HG03280 (cell line): ENCODE measurements at regions not wholly inside any gene's neighbourhood (a gene's known extent, or its start where the extent isn't known, plus 50 kb on each side); places are given as distances from the start of the nearest gene placed in this dataset.

Experiments used
- ATAC-seq: cut with Tn5 transposase; IDR thresholded peaks from one replicate; pipeline ENCODE4 v1.9.1; 2021; ENCODE audit warnings: mild to moderate bottlenecking, moderate library complexity; ENCODE audit not compliant: unreplicated experiment

DNA sequence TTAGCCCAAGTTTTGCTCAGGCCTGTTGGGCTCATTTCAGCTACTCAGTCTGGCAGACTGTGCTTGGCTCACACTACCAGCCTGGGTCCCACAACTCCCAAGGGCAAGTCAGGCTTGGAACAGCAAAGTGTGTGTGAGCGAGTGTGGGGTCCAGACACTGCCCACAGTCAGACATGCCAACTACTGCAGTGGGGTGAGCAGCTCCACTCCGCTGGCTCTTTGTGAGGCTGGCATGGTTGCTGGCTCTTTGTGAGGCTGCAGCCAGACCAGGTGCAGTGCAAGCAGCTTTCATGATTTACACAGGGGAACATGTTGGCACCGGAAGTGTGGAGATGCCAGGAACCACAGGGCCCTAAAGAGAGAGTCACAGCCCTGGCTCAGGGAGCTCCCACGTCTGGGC is 606.7 kb upstream of the FAM174A start:
- no peak for ATAC-seq

DNA sequence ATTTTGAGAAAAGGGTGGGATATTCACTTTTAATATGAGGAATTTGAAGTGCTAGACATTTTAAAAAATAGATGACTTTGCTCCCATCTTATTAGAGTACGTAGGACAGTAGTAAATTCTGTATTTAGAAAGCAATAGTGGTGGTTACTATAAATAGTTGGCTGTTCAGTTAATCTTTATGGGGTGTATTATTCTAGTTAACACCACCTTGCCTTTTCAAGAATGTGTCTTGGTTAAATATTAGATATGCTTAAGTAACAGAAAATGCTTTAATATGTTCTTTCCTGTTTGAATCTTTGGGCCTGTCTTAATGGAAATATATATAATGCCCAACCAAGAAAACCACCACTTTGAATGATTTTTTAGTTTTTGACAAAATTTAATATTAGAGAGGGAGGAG is 608.7 kb upstream of the FAM174A start:
- ATAC-seq, result no peak

DNA sequence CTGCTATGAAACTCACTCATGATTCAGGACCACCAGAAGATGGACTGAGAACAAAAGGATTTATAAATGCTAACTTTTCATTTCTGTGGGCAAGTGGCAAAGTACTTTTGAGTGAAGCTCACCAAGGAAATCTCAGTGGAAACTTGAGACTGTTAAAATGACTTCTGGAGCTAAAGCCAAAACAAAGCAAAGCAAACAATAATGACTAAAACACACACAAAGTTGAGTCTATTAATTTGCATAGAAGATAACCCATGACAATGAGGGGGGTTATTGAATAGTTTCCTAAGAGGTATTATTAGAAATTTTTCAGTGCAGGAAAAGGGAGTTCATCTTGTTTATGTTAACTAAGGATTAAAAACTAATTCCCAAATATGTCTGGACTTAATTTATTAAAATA is 612.8 kb upstream of the FAM174A start:
- no peak for ATAC-seq

DNA sequence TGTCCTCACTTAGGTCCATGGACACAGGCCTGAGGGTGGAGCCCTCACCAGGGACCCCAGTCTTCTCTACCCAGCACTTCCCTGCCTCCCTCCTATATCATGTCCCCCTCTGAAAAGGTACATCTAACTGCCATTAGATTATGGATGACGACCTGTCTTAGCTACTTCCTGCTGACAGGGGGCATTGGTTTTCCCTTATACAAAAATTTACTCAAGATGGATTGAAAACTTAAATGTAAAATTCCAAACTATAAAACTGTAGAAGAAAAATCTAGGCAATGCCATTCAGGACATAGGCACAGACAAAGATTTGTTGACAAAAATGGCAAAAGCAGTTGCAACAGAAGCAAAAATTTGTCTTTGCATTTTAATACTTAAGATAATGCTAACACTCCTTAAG is 623.2 kb upstream of the FAM174A start:
- ATAC-seq, result no peak

DNA sequence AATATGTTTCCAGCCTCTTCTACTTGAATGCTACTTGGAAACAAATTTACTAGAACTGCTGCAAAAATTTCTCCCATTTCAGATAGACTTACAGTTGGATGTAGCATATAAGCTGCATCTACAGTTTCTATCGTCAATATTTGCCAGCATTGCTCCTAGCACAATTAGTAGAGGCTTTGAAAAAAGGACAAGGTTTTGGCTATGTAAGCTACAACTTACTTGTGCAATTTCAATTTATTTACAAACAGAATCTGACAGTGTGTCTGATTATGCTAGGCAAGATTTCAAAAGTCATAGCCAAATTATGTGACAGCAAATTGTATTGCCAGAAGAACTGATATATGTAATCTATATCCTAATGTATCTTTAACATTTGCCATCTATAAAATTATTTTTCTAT is 628.4 kb upstream of the FAM174A start:
- ATAC-seq, result no peak

DNA sequence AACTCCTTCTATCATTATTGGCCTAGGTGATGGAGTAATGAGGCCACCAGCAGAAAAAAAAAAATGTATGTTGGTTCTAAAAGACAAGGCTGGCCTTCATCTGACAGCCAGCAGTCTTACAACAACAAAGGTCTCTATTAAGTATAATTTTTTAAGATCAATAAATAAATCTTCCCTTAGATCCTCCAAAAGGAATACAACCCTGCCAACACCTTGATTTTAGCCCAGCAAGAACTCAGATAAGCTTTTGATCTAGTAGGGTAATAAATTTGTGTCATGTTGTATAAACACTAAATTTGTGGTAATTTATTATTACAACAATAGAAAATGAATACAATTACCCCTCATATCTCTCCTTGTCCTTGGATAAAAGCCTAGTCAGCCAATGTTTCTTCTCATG is 633.2 kb upstream of the FAM174A start:
- no peak for ATAC-seq

DNA sequence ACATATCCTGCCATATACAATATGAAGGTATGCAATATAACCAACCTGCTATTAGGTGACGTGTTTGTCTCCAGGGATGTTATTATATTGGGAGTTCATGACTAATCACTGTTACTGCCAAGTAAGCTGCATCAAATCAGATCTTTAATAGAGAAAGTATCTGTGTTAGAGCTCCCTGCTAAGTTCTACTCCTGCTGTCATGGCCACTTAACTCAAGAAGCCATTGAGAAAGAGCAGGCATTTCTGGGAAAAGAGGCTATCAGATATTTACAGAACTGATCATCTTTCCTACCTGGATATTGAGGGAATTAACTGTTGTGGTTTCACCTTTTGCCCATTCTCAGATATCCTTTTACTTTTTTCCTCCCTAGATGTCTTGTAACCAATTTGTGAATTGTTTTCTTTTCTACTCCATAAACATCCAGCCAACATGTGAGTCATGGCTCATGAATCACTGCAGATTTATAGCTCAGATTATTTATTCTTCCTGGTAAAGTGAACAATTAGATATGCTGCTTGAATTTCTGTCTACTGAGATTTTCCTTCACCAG is 634.8 kb upstream of the FAM174A start:
- ATAC-seq, result no peak

DNA sequence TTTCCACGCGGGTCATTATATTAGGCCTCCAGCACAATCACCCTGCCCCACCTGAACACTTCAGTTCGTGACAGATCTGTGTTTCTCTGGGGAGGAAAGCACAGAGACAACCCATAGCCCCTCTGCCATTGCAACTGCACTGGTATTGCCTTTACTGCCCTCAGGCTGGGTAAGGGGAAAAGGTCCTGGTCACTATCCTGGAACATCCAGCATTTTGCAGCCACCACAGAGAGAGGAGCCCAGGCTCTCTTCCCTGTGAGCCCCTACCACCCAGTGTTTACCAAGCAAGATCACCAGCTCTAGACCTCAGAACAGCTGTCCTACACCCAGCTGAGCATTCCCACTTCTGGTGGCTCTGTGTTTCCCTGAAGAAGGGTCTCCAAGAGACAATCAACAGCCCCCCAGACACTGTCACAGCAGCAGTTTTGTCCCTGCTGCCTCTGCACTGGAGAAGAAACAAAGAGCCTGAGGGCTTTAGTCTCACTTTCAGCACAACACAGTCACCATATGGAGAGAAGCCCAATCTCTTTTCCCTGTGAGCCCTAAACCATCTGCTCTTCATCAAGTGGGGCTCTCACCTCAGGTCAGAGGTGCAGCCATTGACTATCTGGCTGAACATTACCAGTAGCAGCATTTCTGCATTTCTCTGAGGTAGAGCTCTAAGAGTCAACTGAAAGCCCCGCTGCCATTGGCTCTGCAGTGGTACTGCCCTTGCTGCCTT is 655.2 kb upstream of the FAM174A start:
- ATAC-seq, result no peak

DNA sequence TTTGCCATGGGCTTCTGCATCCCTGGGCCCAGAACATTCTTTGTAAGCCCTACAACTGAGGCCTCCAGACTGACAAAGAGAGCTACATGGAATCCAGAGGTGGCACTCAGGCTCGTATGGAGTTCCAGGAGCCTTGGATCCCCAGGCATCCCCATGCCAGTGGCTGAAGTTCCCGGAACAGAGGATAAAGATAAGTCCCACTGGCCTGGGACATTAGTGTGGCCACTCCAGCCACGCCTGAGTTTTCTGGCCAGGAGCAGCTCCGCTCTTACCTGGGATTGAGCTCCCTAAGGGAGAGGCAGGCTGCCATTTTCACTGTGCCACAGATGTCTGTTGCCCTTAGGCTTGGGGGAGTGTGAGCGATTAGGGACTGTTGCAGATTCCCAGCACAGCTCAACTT is 656.3 kb upstream of the FAM174A start:
- ATAC-seq, result no peak

DNA sequence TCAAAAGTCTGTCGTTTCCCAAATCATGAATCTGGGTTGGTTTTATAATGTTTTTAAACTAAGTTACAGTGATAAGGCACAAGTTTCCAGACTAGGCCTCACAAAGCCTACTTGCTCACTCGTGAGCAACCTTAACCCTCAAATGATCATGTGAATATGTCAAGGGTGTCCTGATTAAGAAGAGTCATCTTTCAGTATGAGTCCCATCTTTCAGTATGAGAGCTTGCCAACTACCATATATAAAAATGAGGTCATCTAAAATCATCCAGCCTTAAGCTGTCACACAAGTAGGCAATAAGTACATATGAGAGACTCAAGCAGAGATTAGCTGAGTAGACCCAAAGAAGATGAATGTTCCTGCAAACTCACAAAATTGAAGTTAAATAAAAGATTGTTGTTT is 668.4 kb upstream of the FAM174A start:
- peak; percentile 62 for ATAC-seq

DNA sequence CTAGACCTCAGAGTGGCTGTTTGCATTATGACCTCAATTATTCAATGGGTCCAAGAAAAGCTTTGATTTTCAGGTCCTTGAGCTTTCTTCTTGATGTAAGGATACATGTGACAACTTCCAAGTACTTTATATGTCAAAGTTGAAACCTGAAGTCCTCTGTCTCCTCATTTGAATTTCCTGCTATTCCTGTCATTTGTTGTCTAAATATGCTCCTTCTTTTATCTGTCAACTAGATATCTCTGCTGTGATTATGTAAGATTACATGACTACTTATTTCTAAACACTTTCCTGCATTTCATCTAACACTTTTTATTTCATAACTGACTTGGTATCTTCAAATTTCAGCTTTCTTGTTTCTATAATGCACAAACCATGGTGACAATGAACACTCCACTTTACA is 670.0 kb upstream of the FAM174A start:
- ATAC-seq, result no peak

DNA sequence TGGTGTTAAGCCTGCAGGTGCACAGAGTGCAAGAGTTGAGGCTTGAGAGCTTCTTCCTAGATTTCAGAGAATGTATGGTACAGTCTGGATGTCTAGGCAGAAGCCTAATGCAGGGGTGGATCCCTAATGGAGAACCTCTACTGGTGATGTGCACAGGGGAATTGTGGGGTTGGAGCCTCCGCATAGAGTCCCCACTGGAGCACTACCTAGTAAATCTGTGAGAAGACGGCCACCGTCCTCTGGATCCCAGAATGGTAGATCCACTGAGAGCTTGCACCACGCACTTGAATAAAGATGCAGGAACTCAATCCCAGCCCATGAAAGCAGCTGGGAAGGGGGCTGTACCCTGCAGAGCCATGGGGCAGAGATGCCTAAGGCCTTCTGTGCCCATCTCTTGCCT is 699.4 kb upstream of the FAM174A start:
- no peak for ATAC-seq

DNA sequence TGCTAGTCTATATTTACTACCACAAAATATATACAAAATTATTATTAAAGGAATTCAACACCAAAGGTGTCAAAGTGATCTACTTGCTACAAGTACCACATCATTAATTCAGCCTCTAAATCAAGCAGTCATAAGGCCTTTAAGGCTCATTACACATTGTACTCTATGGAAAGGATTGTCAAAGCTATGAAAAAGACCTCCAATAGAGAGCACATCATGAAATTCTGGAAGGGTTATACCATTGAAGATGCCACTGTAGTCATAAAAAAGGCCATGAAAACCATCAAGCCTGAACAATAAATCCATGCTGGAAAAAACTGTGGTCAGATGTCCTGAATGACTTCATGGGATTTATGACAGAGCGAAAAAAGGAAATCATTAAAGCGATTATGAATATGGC is 708.0 kb upstream of the FAM174A start:
- no peak for ATAC-seq

DNA sequence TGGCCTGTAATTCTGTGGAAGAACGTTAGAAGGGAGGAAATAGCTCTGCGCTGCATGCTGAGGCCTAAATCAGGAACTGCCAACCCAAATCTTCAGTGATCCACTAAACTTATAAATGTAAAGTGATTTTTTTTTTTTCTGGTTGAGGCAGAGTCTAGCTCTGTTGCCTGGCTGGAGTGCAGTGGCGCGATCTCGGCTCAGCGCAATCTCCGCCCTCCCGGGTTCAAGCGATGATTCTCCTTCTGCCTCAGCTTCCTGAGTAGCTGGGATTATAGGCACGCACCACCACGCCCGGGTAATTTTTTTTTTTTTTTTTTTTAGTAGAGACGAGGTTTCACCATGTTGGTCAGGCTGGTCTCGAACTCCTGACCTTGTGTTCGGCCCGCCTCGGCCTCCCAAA is 717.4 kb upstream of the FAM174A start:
- ATAC-seq, result no peak

DNA sequence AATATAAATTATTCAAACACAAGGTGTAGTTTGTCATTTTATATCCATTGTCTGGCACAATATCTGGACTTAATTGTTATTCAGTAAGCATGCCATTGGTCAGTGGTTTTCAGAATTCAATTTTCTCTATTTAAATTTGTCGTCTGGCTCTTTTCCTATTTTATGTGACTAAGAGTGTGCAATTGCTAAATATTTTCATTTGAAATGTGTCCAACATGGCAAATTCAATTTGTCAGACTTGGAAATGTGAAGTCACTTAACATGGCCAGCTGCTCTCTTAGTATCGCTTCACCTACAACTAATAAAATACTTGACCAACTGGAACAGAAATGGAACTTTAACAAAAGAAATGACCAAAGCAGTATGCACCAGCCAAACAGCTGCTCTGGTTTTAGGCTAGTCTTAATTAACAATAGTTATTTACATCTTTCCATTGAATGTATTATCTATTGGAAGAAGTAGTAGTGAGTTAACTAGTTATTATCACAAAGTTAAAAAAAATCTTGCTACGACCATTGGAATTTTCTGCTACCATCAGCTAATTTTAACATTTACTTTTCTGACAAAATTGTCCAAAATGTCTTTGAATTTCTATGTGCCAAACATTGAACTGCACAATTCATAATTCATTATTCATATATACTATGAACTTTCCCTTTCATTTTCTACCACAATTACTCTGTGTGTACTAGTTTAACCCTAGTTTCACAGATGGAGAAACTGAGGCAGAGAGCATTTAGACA is 720.7 kb upstream of the FAM174A start:
- no peak for ATAC-seq

DNA sequence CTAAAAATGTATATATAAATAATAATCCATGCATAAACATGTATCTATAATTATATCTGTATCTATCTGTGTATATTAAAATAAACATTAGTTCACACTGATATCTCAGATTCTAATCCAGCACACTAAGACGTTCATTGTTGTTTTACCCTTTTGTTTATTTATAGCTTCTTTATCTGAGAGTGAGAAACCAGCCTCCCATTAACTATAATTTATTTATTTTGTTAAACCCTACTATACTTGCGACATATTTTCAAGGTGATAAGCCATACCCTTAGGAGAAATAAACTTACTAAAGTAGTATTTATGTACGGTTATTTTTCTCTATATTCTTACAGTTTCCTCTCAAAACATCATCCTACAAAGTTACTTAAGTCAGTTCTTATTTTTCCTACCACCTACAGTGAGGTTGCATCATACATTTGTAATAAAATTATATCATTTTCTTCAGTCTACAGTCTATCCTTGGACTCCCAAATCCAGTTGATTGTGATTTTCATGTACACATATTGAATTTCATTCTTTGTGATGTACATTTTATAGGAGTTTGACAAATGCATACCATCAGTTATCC is 726.4 kb upstream of the FAM174A start:
- no peak for ATAC-seq

DNA sequence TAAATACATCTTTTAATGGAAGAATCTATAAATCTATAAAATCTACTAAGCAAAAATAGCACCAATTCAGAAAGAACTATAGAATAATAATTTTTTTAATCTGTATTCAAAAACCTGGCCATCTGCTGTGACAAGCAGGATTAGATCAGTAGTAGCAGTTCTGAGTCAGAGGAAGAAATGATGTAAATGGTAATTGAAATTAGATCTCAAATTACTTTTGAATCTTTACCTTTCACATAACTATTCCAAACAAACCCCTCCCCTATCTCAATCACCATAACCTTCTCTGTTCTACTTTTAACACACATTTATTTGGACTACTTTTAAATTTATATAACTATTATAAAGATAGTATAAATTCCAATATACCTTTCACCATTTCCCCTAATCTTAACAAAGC is 727.8 kb upstream of the FAM174A start:
- ATAC-seq, result no peak

DNA sequence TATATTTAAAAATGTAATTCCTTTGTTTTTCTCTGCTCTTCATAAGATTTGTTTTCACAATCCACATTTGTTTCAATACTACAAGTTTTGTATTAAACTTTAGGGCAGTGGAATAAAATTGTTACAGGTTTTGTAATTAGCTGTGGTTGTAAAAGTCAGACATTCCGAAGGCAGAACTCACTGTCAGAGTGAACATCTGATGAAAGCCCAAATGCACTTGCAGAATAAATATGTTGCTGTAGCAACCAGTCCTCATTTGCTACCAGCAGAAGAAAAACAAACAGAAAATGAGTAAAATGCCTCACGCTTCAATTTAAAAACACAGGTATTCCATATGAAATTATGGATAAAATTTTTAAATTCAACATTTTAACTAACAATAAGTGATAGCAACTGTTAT is 740.1 kb upstream of the FAM174A start:
- ATAC-seq, result no peak

DNA sequence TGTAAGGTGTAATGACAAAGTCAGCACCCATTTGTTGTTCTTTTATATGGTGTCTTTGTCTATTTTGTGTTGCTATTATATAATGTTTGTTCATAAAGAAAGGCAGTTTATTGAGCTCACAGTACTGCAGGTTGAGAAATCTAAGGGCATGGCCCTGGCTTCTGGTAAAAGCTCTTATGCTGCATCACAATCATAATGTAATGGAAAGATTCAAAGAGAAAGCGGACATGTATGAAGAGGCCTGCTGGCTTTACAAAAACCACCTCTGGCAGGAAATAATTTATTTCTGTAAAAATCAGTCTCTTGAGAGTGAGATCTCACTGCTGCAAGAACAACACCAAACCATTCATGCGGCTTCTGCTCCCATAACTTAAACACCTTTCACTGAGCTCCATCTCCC is 746.7 kb upstream of the FAM174A start:
- no peak for ATAC-seq

DNA sequence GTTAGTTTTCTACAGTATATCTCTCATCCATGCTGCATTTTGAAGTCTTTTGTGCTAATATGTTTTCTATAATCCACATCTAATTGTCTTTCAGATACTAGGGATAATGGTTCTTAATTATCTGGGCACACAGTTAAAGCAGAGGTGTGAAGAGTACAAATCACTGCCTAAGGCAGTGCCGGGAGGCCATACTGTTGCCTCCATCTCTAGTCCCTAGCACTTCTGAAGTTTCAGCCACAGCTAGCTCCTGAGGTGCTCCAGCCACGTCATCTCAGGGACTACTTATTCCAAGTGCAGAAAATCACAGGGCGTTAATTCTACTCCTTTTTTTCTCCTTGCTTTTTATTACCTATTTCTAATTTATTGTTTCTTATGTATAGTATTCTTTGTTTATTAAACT is 760.0 kb upstream of the FAM174A start:
- ATAC-seq, result no peak

DNA sequence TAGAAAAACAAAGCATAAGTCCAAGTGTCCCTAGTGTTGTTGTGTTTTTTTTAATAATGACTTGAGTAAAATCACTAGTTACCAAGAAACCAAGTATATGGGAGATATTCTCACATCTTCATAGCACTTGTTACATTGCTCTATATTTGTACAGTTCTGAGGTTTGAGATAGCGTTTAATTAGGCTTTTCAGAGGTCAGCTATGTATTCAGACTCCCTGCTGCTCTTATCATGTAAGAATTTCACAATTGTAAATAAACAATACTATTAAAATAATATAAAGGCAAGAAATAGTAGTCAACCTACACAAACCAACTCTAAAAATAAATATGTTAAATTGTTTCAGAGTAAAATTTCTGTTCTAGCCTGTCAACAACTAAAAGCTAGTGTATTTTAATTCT is 761.9 kb upstream of the FAM174A start:
- no peak for ATAC-seq

DNA sequence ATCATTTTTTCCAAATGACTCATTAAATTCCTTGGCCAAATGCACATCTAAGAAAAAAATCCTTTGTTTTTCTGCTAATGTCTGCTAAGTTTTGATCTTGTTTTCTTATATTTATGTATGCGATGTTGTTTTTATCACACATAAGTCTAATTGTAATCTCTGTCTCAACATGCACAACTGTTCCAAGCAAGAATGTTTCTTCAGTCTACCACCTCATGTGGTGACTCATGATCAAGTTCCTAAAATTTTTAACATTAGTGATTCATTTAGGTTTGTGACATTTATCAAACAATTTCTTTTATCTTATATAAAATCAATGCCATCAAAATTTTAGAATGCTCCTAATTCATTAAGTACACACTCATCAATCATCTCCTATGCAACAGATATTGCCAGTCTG is 763.9 kb upstream of the FAM174A start:
- no peak for ATAC-seq
